GM12878 (cell line): ENCODE measurements at regions not wholly inside any gene's neighbourhood (a gene's known extent, or its start where the extent isn't known, plus 50 kb on each side); places are given as distances from the start of the nearest gene placed in this dataset.

Experiments used
- ATAC-seq: fragments of 200-7000 bp; cut with Tn5 transposase; 3 replicates; pipeline ENCODE4 v1.9.1; 2020; ENCODE audit warnings: mild to moderate bottlenecking, moderate library complexity
- BruUV-seq: library from RNA; stranded (reverse); fragments of 400-500 nt; replicated peaks from 2 replicates; lab custom pipeline; 2021; lab: Mats Ljungman, UMichigan
- CTCF ChIA-PET: fragments of 300-600 bp; sonication (Branson Sonifier 250); formaldehyde crosslinking; extraction: SDS; loops from one replicate; lab custom pipeline; 2021; ENCODE audit warnings: inconsistent platforms; lab: Yijun Ruan, JAX
- POLR2A ChIA-PET: fragments of 350-600 bp; formaldehyde crosslinking; extraction: SDS; loops from one replicate; lab custom pipeline; 2021; ENCODE audit warnings: inconsistent platforms; lab: Charles Lee
- RAD21 ChIA-PET: fragments of 300-600 bp; sonication (Branson Sonifier 250); formaldehyde crosslinking; loops from one replicate; lab custom pipeline; 2023; ENCODE audit warnings: antibody characterized with exemption; ENCODE audit not compliant: unreplicated experiment; lab: Charles Lee
- SMC1A ChIA-PET: fragments of 300-600 bp; sonication (Branson Sonifier 250); formaldehyde crosslinking; loops from one replicate; lab custom pipeline; 2023; ENCODE audit not compliant: unreplicated experiment, uncharacterized antibody; lab: Charles Lee
- DNase-seq: peaks from one replicate; pipeline ENCODE4 v3.0.0-alpha.2; 2011; ENCODE audit warnings: low read depth, low spot score
- FAIRE-seq: peaks from 3 replicates; lab custom pipeline; 2011; peaks lifted over from hg19 to GRCh38; lab: Jason Lieb, UNC
- H2AFZ ChIP-seq: 2 replicates; pipeline ENCODE4 v1.6.0; 2011; ENCODE audit warnings: low read depth, low read length, control low read depth; ENCODE audit not compliant: control insufficient read depth
- H3K27ac ChIP-seq: 2 replicates; pipeline ENCODE4 v1.5.1; 2011; ENCODE audit warnings: control low read depth; ENCODE audit not compliant: control insufficient read depth, insufficient read depth
- H3K27me3 ChIP-seq, 2 experiments: replicated peaks in 1 of 2; 2 replicates each; pipeline versions ENCODE4 v1.6.0 to v1.6.1; 2011; ENCODE audit warnings: low read length in 1 of 2; ENCODE audit not compliant: control insufficient read depth in 2 of 2, insufficient read depth in 2 of 2
- H3K36me3 ChIP-seq, 2 experiments: 2 replicates each; pipeline ENCODE4 v1.5.1; 2011; ENCODE audit warnings: low read length in 1 of 2; ENCODE audit not compliant: control insufficient read depth in 2 of 2, insufficient read depth in 2 of 2
- H3K4me1 ChIP-seq: 2 replicates; pipeline ENCODE4 v1.6.1; 2011; ENCODE audit warnings: mild to moderate bottlenecking, low read length, moderate library complexity, mixed read lengths; ENCODE audit not compliant: control insufficient read depth, insufficient read depth
- H3K4me2 ChIP-seq: 2 replicates; pipeline ENCODE4 v1.6.0; 2011; ENCODE audit warnings: control low read depth; ENCODE audit not compliant: control insufficient read depth, insufficient read depth
- H3K4me3 ChIP-seq: fragments of 200-600 bp; sonication (generic); 2 replicates; pipeline ENCODE4 v1.5.1; 2016
- H3K79me2 ChIP-seq: 2 replicates; pipeline ENCODE4 v1.6.0; 2011; ENCODE audit warnings: low read length; ENCODE audit not compliant: control insufficient read depth, insufficient read depth
- H3K9ac ChIP-seq: 2 replicates; pipeline ENCODE4 v1.8.0; 2011; ENCODE audit warnings: low read length, control low read depth, mixed read lengths; ENCODE audit not compliant: control insufficient read depth, insufficient read depth
- H3K9me3 ChIP-seq: replicated peaks from 3 replicates; pipeline ENCODE4 v1.5.1; 2011; ENCODE audit warnings: mild to moderate bottlenecking, low read length; ENCODE audit not compliant: control insufficient read depth, insufficient read depth
- H4K20me1 ChIP-seq: 2 replicates; pipeline ENCODE4 v1.6.0; 2011; ENCODE audit not compliant: control insufficient read depth, insufficient read depth
- BACH1 ChIP-seq: fragments of 450-650 bp; IDR thresholded peaks from 2 replicates; pipeline ENCODE4 v1.6.1; 2017; ENCODE audit warnings: mild to moderate bottlenecking, borderline replicate concordance
- CEBPB ChIP-seq, 2 experiments: fragments of 150-350 bp in 1 of 2; IDR thresholded peaks; 2 replicates each; pipeline ENCODE4 v1.6.1; 2012 to 2014; ENCODE audit warnings: low read depth in 2 of 2, low read length in 2 of 2, borderline replicate concordance in 1 of 2, inconsistent platforms in 1 of 2
- CHD2 ChIP-seq: IDR thresholded peaks from 2 replicates; pipeline ENCODE4 v1.6.1; 2011; ENCODE audit warnings: low read depth, low read length, improper control_type of control experiment, borderline replicate concordance
- HCFC1 ChIP-seq: fragments of 150-350 bp; IDR thresholded peaks from 2 replicates; pipeline ENCODE4 v1.6.1; 2014; ENCODE audit warnings: low read length
- MYC ChIP-seq: IDR thresholded peaks from 2 replicates; pipeline ENCODE4 v1.6.1; 2011; ENCODE audit warnings: mild to moderate bottlenecking, low read length, moderate library complexity, inconsistent platforms; ENCODE audit not compliant: insufficient read depth, insufficient replicate concordance, insufficient read length, severe bottlenecking
- RELA ChIP-seq: fragments of 450-650 bp; IDR thresholded peaks from 2 replicates; pipeline ENCODE4 v1.8.0; 2014; ENCODE audit warnings: borderline replicate concordance; ENCODE audit not compliant: partially characterized antibody
- SIN3A ChIP-seq: IDR thresholded peaks from 2 replicates; pipeline ENCODE4 v1.6.1; 2012; ENCODE audit warnings: low read depth, low read length, improper control_type of control experiment
- SIX5 ChIP-seq: IDR thresholded peaks from 2 replicates; pipeline ENCODE4 v1.6.1; 2011; ENCODE audit warnings: mild to moderate bottlenecking, low read depth, low read length, moderate library complexity; ENCODE audit not compliant: severe bottlenecking
- STAT1 ChIP-seq: fragments of 450-650 bp; conservative IDR thresholded peaks from 2 replicates; pipeline ENCODE4 v1.6.1; 2014; ENCODE audit warnings: antibody characterized with exemption, mild to moderate bottlenecking
- WRNIP1 ChIP-seq: IDR thresholded peaks from 2 replicates; pipeline ENCODE4 v1.6.1; 2011; ENCODE audit warnings: low read depth, low read length, improper control_type of control experiment, borderline replicate concordance
- WGBS: methylation state at CpG from one replicate; pipeline ENCODE4 v1.1.6; 2016; ENCODE audit warnings: low lambda C conversion rate; ENCODE audit not compliant: insufficient replicate concordance, insufficient coverage; ENCODE audit errors: missing lambda C conversion rate; 5-methylcytosine and 5-hydroxymethylcytosine counted together
- in situ Hi-C: fragments of 300-500 bp; cut with MboI; formaldehyde crosslinking; loops from 9 replicates; pipeline ENCODE4 v1.14.3; 2018; ENCODE audit warnings: mixed read lengths
- intact Hi-C: fragments of 100-400 bp; cut with micrococcal nuclease; formaldehyde crosslinking; loops from one replicate; pipeline ENCODE4 v1.14.2; 2022; ENCODE audit not compliant: unreplicated experiment
- TF ChIP-seq, protein P1 (sequence below): IDR thresholded peaks from 2 replicates; pipeline ENCODE4 v1.6.1; 2011; ENCODE audit warnings: mild to moderate bottlenecking, low read depth, low read length, moderate library complexity; ENCODE audit not compliant: insufficient replicate concordance
- TF ChIP-seq, protein P2 (sequence below): IDR thresholded peaks from 2 replicates; pipeline ENCODE4 v1.6.1; 2011; ENCODE audit warnings: borderline replicate concordance, low read depth, mild to moderate bottlenecking, moderate library complexity, mixed read lengths, low read length; ENCODE audit not compliant: insufficient read depth; ENCODE audit errors: extremely low read length

DNA sequence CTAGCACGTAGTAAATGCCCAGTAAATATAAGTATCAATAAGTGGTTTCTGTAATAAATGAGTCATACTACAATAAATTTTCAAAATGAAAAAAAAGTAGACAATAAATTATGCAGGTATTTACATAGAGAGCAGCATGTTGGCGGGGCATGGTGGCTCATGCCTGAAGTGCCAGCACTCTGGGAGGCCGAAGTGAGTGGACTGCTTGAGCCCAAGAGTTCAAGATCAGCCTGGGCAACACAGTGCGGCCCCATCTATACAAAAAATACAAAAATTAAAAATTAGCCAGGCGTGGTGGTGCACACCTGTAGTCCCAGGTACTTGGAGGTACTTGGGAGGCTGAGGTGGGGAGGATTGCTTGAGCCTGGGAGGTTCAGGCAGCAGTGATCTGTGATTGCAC is 509.3 kb upstream of the KLF6 start:
- no peak overlapping the region for H3K27ac ChIP-seq
- H3K4me3 ChIP-seq, result no peak overlapping the region
- WGBS, result 13% methylated on average over 5 of the region's 5 CpGs
- H2AFZ ChIP-seq, result no peak overlapping the region
- in situ Hi-C loops (no loop called here), intact Hi-C loops (no loop called here)
- H3K4me2 ChIP-seq, result no peak overlapping the region
- H3K9me3 ChIP-seq, result no peaks in the 10 kb centered on the region
- H4K20me1 ChIP-seq, result no peaks in the 10 kb centered on the region
- no TSS peak for BruUV-seq
- no peak overlapping the region for H3K9ac ChIP-seq
- H3K4me1 ChIP-seq, result no peaks in the 10 kb centered on the region
- H3K36me3 ChIP-seq, result no peaks in the 10 kb centered on the region
- ChIA-PET POLR2A (no interaction called here), CTCF (no interaction called here), SMC1A (no interaction called here), RAD21 (no interaction called here)
- DNase-seq, result no peak
- FAIRE-seq, result no peak
- no peaks in the 10 kb centered on the region for H3K27me3 ChIP-seq
- no peak for ATAC-seq
- TF ChIP-seq, protein P1, sequence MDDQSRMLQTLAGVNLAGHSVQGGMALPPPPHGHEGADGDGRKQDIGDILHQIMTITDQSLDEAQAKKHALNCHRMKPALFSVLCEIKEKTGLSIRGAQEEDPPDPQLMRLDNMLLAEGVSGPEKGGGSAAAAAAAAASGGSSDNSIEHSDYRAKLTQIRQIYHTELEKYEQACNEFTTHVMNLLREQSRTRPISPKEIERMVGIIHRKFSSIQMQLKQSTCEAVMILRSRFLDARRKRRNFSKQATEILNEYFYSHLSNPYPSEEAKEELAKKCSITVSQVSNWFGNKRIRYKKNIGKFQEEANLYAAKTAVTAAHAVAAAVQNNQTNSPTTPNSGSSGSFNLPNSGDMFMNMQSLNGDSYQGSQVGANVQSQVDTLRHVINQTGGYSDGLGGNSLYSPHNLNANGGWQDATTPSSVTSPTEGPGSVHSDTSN, result no peak
- TF ChIP-seq CEBPB (IDR thresholded peaks at IDR 0.05; ENCODE audit: borderline replicate concordance in 1 of 2, low read depth in 2 of 2, low read length in 2 of 2) (no peak), CHD2 (no peak), HCFC1 (no peak)
- TF ChIP-seq, protein P2, sequence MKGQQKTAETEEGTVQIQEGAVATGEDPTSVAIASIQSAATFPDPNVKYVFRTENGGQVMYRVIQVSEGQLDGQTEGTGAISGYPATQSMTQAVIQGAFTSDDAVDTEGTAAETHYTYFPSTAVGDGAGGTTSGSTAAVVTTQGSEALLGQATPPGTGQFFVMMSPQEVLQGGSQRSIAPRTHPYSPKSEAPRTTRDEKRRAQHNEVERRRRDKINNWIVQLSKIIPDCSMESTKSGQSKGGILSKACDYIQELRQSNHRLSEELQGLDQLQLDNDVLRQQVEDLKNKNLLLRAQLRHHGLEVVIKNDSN, result no peak
- H3K79me2 ChIP-seq, result no peaks in the 10 kb centered on the region

DNA sequence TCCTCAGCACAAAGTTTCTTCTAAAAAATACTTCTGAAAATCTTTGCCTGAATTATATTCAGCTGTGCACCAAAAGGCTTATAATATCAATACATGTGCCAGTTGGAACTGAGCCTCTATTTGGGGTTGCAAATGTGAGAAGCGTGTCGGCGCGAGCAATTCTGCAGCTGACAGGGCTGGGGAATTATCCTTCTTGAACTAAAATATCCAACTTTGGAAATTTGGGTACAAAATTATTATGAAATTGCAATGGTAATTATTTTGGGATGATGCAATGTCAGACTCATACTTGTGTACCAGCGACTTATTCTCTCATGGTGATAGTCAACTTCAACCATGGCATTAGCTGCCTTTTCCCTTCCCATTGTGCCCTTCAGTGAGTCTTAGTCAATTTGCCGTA is 507.0 kb upstream of the KLF6 start:
- RAD21 ChIA-PET, result no interaction called here
- H3K79me2 ChIP-seq, result no peaks in the 10 kb centered on the region
- no peaks in the 10 kb centered on the region for H3K4me1 ChIP-seq
- intact Hi-C loops (no loop called here), in situ Hi-C loops (no loop called here)
- H3K36me3 ChIP-seq, result no peaks in the 10 kb centered on the region
- H2AFZ ChIP-seq, result no peak overlapping the region
- POLR2A ChIA-PET, result no interaction called here
- ATAC-seq (no peak), FAIRE-seq (no peak), DNase-seq (no peak)
- WGBS, result 71% methylated on average over 6 of the region's 6 CpGs
- no peaks in the 10 kb centered on the region for H4K20me1 ChIP-seq
- CTCF ChIA-PET, result no interaction called here
- H3K4me3 ChIP-seq, result no peak overlapping the region
- BruUV-seq, result no TSS peak
- no peak overlapping the region for H3K9ac ChIP-seq
- H3K4me2 ChIP-seq, result no peak overlapping the region
- SMC1A ChIA-PET, result no interaction called here
- H3K27me3 ChIP-seq, result no peaks in the 10 kb centered on the region
- H3K9me3 ChIP-seq, result no peaks in the 10 kb centered on the region
- H3K27ac ChIP-seq, result no peak overlapping the region
- TF ChIP-seq BACH1 (no peak), WRNIP1 (no peak), RELA (no peak), SIX5 (no peak), STAT1 (no peak), MYC (no peak), SIN3A (no peak)
